ENCODE measurements at regions not wholly inside any gene's neighbourhood (a gene's known extent, or its start where the extent isn't known, plus 50 kb on each side); places are given as distances from the start of the nearest gene placed in this dataset.

DNA sequence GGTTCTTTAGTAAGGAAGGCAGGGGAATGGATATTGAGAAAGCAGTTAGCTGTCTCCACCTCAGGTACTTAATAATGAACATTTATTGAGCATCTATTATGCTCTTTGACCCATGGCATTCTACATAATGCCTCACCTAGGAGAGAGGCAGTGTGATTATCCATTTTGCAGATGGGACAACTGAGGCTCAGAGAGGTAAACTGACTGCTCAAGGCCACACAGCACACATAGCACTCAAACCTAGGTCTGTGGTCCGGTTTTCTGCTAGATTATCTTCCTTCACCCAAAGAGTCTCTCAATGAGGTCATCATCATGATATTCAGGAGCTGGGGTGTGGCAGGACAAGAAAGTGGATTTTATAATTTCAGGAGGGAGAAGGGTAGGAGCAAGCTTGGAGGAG, 199.1 kb upstream of the LHX5 start:
- Histone ChIP-seq H3K4me3 (ENCODE audit: low read depth, low read length, poor library complexity, severe bottlenecking) (no peak overlapping the region), H3K36me3 (ENCODE audit: insufficient read depth, low read length) (no peaks in the 10 kb centered on the region), H3K9me2 (ENCODE audit: low read depth, low read length) (no peaks in the 10 kb centered on the region), H3K4me2 (ENCODE audit: low read length) (no peak overlapping the region), H2AFZ (ENCODE audit: low read length) (no peak overlapping the region), H4K20me1 (ENCODE audit: insufficient read depth, low read length) (no peaks in the 10 kb centered on the region), H3K9ac (ENCODE audit: low read length) (no peak overlapping the region), H3K27ac (ENCODE audit: low read depth, low read length, poor library complexity, severe bottlenecking) (no peak overlapping the region), H3K27me3 (ENCODE audit: insufficient read depth, low read length) (no peaks in the 10 kb centered on the region; the same call in 1 of the 2 replicates), H3F3A (ENCODE audit: insufficient read depth, low read length) (no peaks in the 10 kb centered on the region), H3K79me2 (ENCODE audit: insufficient read depth, low read length) (no peaks in the 10 kb centered on the region), H3K4me1 (ENCODE audit: insufficient read depth, low read length, severe bottlenecking) (no peaks in the 10 kb centered on the region), H3K9me3 (ENCODE audit: low read length) (no peaks in the 10 kb centered on the region)
- TF ChIP-seq CTCF (IDR thresholded peaks at IDR 0.05; ENCODE audit: low read length) (no peak), EZH2 (IDR thresholded peaks at IDR 0.05; ENCODE audit: borderline replicate concordance, low read length) (no peak)

- no peaks in the 10 kb centered on the region for H3K36me3 ChIP-seq (ENCODE audit: insufficient read depth, low read length)
- no peak overlapping the region for H3K4me3 ChIP-seq (ENCODE audit: low read depth, low read length, poor library complexity, severe bottlenecking)
- no peaks in the 10 kb centered on the region for H4K20me1 ChIP-seq (ENCODE audit: insufficient read depth, low read length)
- no peak overlapping the region for H3K4me2 ChIP-seq (ENCODE audit: low read length)
- H3K9me2 ChIP-seq (ENCODE audit: low read depth, low read length): no peaks in the 10 kb centered on the region
- H2AFZ ChIP-seq (ENCODE audit: low read length): no peak overlapping the region
- H3K9me3 ChIP-seq (ENCODE audit: low read length): no peaks in the 10 kb centered on the region
- no peaks in the 10 kb centered on the region for H3F3A ChIP-seq (ENCODE audit: insufficient read depth, low read length)
- no peaks in the 10 kb centered on the region for H3K4me1 ChIP-seq (ENCODE audit: insufficient read depth, low read length, severe bottlenecking)
- TF ChIP-seq CTCF (IDR thresholded peaks at IDR 0.05; ENCODE audit: low read length): no peak
- no peak for TF ChIP-seq EZH2 (IDR thresholded peaks at IDR 0.05; ENCODE audit: borderline replicate concordance, low read length)
- no peaks in the 10 kb centered on the region for H3K79me2 ChIP-seq (ENCODE audit: insufficient read depth, low read length)
- no peak overlapping the region for H3K9ac ChIP-seq (ENCODE audit: low read length)
- H3K27me3 ChIP-seq (ENCODE audit: insufficient read depth, low read length): no peaks in the 10 kb centered on the region; the same call in 1 of the 2 replicates
- no peak overlapping the region for H3K27ac ChIP-seq (ENCODE audit: low read depth, low read length, poor library complexity, severe bottlenecking)
Measured at GRCh38 chr12:113667676-113668356, 196.1 kb upstream of the LHX5 start.

GRCh38 chr12:113667095-113667494, 195.4 kb upstream of the LHX5 start:
- H3K4me2 ChIP-seq (ENCODE audit: low read length): no peak overlapping the region
- no peaks in the 10 kb centered on the region for H3K9me2 ChIP-seq (ENCODE audit: low read depth, low read length)
- no peaks in the 10 kb centered on the region for H3K79me2 ChIP-seq (ENCODE audit: insufficient read depth, low read length)
- H3K9me3 ChIP-seq (ENCODE audit: low read length): no peaks in the 10 kb centered on the region
- no peaks in the 10 kb centered on the region for H3K4me1 ChIP-seq (ENCODE audit: insufficient read depth, low read length, severe bottlenecking)
- H3K36me3 ChIP-seq (ENCODE audit: insufficient read depth, low read length): no peaks in the 10 kb centered on the region
- no peak overlapping the region for H3K27ac ChIP-seq (ENCODE audit: low read depth, low read length, poor library complexity, severe bottlenecking)
- H3K4me3 ChIP-seq (ENCODE audit: low read depth, low read length, poor library complexity, severe bottlenecking): no peak overlapping the region
- no peaks in the 10 kb centered on the region for H4K20me1 ChIP-seq (ENCODE audit: insufficient read depth, low read length)
- no peak overlapping the region for H3K9ac ChIP-seq (ENCODE audit: low read length)
- H3K27me3 ChIP-seq (ENCODE audit: insufficient read depth, low read length): no peaks in the 10 kb centered on the region; the same call in 1 of the 2 replicates
- no peaks in the 10 kb centered on the region for H3F3A ChIP-seq (ENCODE audit: insufficient read depth, low read length)
- TF ChIP-seq CTCF (IDR thresholded peaks at IDR 0.05; ENCODE audit: low read length) (no peak), EZH2 (IDR thresholded peaks at IDR 0.05; ENCODE audit: borderline replicate concordance, low read length) (no peak)
- no peak overlapping the region for H2AFZ ChIP-seq (ENCODE audit: low read length)
